ENCODE measurements at regions not wholly inside any gene's neighbourhood (a gene's known extent, or its start where the extent isn't known, plus 50 kb on each side); places are given as distances from the start of the nearest gene placed in this dataset.

DNA sequence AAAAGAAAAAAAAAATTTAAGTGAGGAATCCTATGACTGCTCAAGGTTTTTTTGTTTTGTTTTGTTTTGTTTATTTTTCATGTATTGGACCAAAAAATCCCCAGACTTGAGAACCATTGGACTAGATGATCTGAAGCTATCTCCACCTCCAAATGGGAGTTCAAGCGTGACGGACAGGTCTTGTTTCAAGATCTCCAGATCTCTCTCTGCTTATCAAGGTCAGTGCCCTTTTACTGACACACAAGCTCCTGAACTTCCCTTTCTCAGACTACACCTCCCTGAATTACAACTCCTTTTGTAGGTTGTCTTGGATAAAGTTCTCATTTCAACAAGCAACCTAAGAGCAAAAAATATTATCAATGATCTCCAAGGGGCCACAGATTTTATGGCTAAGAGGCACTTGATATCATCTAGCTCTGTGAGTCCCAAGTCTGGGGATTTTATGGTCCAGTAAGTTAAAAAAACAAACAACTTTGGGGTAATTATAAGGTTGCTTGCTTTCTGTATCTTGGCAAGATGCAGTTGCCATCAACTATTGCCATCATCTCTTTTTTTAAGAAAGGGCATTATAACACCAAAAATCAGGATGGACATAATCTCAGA, 396.0 kb upstream of the ATP5MC3 start:
- Histone ChIP-seq H4K20me1 (replicated peaks; ENCODE audit: control insufficient read depth, extremely low read depth, insufficient read depth, low read length) (no peaks in the 10 kb centered on the region), H3K9me1 (replicated peaks; ENCODE audit: control insufficient read depth, extremely low read depth, insufficient read depth, low read length) (no peaks in the 10 kb centered on the region), H2AFZ (ENCODE audit: low read depth, low read length) (no peak overlapping the region), H3K27me3 (ENCODE audit: control insufficient read depth in 2 of 2, insufficient read depth in 2 of 2, low read length in 2 of 2) (no peaks in the 10 kb centered on the region), H3K27ac (ENCODE audit: insufficient read depth, low read depth, low read length) (no peak overlapping the region), H3K4me1 (ENCODE audit: control insufficient read depth, extremely low read depth, insufficient read depth, low read length) (no peaks in the 10 kb centered on the region), H3K9me3 (replicated peaks; ENCODE audit: control insufficient read depth, insufficient read depth, low read length) (no peaks in the 10 kb centered on the region), H3K36me3 (ENCODE audit: control insufficient read depth in 2 of 2, extremely low read depth in 1 of 2, insufficient read depth in 2 of 2, low read length in 2 of 2) (no peaks in the 10 kb centered on the region), H3K79me2 (ENCODE audit: control insufficient read depth, insufficient read depth, low read length) (no peaks in the 10 kb centered on the region), H3K9ac (replicated peaks; ENCODE audit: extremely low read depth, insufficient read depth, low read length) (no peak overlapping the region), H3K4me3 (replicated peaks in 1 of 3; ENCODE audit: insufficient read depth in 1 of 3, low read depth in 1 of 3, low read length in 3 of 3) (no peak overlapping the region), H3K4me2 (ENCODE audit: insufficient read depth, low read length) (no peak overlapping the region)
- POLR2A ChIA-PET, result no interaction called here
- dilution Hi-C loops (cut with MboI; ENCODE audit: extremely low pct_ligation_motif_present, low sequenced_read_pairs) (no loop called here), intact Hi-C loops (cut with micrococcal nuclease) (no loop called here)
- FAIRE-seq (no peak), DNase-seq (ENCODE audit: low read depth, low spot score) (no peak)
- TF ChIP-seq MYC (IDR thresholded peaks at IDR 0.05; ENCODE audit: low read depth, low read length), result no peak
- TF ChIP-seq GATA2 (IDR thresholded peaks at IDR 0.05; ENCODE audit: insufficient read depth, insufficient read length, low read depth, low read length), result no peak
- no peak for TF ChIP-seq POLR2AphosphoS5 (IDR thresholded peaks at IDR 0.05; ENCODE audit: insufficient read depth, low read depth, low read length)
- TF ChIP-seq, protein P1, sequence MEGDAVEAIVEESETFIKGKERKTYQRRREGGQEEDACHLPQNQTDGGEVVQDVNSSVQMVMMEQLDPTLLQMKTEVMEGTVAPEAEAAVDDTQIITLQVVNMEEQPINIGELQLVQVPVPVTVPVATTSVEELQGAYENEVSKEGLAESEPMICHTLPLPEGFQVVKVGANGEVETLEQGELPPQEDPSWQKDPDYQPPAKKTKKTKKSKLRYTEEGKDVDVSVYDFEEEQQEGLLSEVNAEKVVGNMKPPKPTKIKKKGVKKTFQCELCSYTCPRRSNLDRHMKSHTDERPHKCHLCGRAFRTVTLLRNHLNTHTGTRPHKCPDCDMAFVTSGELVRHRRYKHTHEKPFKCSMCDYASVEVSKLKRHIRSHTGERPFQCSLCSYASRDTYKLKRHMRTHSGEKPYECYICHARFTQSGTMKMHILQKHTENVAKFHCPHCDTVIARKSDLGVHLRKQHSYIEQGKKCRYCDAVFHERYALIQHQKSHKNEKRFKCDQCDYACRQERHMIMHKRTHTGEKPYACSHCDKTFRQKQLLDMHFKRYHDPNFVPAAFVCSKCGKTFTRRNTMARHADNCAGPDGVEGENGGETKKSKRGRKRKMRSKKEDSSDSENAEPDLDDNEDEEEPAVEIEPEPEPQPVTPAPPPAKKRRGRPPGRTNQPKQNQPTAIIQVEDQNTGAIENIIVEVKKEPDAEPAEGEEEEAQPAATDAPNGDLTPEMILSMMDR (IDR thresholded peaks at IDR 0.05; ENCODE audit: extremely low read depth in 1 of 2, insufficient read depth in 1 of 2, low read depth in 1 of 2, low read length in 2 of 2), result no peak
- TF ChIP-seq FOS (IDR thresholded peaks at IDR 0.05; ENCODE audit: borderline replicate concordance, insufficient read depth, low read length), result no peak
- TF ChIP-seq POLR2A (IDR thresholded peaks at IDR 0.05; ENCODE audit: low read depth, low read length), result no peak
- TF ChIP-seq, protein P2, sequence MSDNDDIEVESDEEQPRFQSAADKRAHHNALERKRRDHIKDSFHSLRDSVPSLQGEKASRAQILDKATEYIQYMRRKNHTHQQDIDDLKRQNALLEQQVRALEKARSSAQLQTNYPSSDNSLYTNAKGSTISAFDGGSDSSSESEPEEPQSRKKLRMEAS (IDR thresholded peaks at IDR 0.05; ENCODE audit: insufficient read depth, insufficient read length), result no peak
- TF ChIP-seq EZH2 (IDR thresholded peaks at IDR 0.05; ENCODE audit: borderline replicate concordance, low read depth, low read length, severe bottlenecking), result no peak
- TF ChIP-seq JUN (IDR thresholded peaks at IDR 0.05; ENCODE audit: borderline replicate concordance, insufficient read depth, insufficient read length, low read depth), result no peak
- BruUV-seq (replicated peaks), result no TSS peak
- CTCF ChIA-PET, result no interaction called here

All from endothelial cell of umbilical vein (primary cell).